ENCODE measurements at regions not wholly inside any gene's neighbourhood (a gene's known extent, or its start where the extent isn't known, plus 50 kb on each side); places are given as distances from the start of the nearest gene placed in this dataset.

DNA sequence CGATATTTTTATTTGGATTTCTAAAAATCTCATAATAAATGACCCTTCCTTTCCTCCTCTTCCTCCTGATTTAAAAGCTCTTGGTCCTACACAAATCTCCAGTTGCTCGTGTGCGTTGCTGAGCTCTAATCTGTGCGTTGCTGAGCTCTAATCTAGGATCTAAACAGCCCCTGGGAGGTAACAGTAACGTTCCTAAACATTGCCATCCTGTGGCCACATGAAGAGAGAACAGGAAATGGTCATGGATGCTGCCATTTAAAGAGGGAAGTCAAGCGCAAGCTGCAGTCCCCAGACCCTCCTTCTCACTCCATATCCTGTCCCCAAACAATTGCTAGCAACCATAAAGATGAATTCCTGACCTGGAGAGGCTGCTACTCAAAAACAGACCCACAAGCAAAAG, 170.8 kb downstream of the NUFIP1 start:
- no peak overlapping the region for H3K4me3 ChIP-seq
- in situ Hi-C loops (cut with MboI): no loop called here
- H3K27me3 ChIP-seq (ENCODE audit: control insufficient read depth in 2 of 2, insufficient read depth in 2 of 2, low read length in 2 of 2): peaks cover 5 to 30% of the 10 kb centered on the region in 2 experiments; a peak in 3 of 5 replicates
- H3K9me1 ChIP-seq (ENCODE audit: control insufficient read depth, insufficient read depth, low read length): no peaks in the 10 kb centered on the region
- no peak overlapping the region for H3K9ac ChIP-seq (ENCODE audit: insufficient read depth in 1 of 2, low read depth in 2 of 2, low read length in 2 of 2)
- BruUV-seq (replicated peaks): no TSS peak
- ATAC-seq: no peak; the same call in 2 of the 3 replicates
- no peaks in the 10 kb centered on the region for H3K9me3 ChIP-seq (replicated peaks; ENCODE audit: control insufficient read depth, insufficient read depth, low read depth, low read length)
- no peak overlapping the region for H3K4me2 ChIP-seq (ENCODE audit: insufficient read depth, low read length)
- peak in 1 of 4 experiments; percentile 13 for DNase-seq (ENCODE audit: extremely low read depth in 1 of 4, low spot score in 3 of 4)
- ChIA-PET POLR2A (no interaction called here), CTCF (ENCODE audit: low intra/inter-chr PET ratio) (no interaction called here)
- TF ChIP-seq ZNF143 (CRISPR knock-in tag; IDR thresholded peaks at IDR 0.05) (no peak), RAD21 (CRISPR knock-in tag; conservative IDR thresholded peaks at IDR 0.05 in 1 of 2, IDR thresholded peaks at IDR 0.05 in 1 of 2) (peak in 1 of 2 experiments; percentile 27; a peak in 2 of 4 replicates), HDAC8 (tag; IDR thresholded peaks at IDR 0.05) (no peak), U2AF1 (optimal IDR thresholded peaks at IDR 0.05; ENCODE audit: low read depth, low read length) (no peak)
- TF ChIP-seq, protein P1, sequence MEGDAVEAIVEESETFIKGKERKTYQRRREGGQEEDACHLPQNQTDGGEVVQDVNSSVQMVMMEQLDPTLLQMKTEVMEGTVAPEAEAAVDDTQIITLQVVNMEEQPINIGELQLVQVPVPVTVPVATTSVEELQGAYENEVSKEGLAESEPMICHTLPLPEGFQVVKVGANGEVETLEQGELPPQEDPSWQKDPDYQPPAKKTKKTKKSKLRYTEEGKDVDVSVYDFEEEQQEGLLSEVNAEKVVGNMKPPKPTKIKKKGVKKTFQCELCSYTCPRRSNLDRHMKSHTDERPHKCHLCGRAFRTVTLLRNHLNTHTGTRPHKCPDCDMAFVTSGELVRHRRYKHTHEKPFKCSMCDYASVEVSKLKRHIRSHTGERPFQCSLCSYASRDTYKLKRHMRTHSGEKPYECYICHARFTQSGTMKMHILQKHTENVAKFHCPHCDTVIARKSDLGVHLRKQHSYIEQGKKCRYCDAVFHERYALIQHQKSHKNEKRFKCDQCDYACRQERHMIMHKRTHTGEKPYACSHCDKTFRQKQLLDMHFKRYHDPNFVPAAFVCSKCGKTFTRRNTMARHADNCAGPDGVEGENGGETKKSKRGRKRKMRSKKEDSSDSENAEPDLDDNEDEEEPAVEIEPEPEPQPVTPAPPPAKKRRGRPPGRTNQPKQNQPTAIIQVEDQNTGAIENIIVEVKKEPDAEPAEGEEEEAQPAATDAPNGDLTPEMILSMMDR (IDR thresholded peaks at IDR 0.05 in 2 of 3, conservative IDR thresholded peaks at IDR 0.05 in 1 of 3; ENCODE audit: insufficient read depth in 2 of 3, low read depth in 1 of 3, low read length in 3 of 3): peak in 2 of 3 experiments; percentile 8 to 14; a peak in 1 of 6 replicates
- no peaks in the 10 kb centered on the region for H3K79me2 ChIP-seq (ENCODE audit: control insufficient read depth, insufficient read depth, low read length)
- 2% methylated on average over 6 of the region's 6 CpGs for WGBS (ENCODE audit: insufficient coverage, low coverage, missing lambda C conversion rate)
- H4K20me1 ChIP-seq (replicated peaks; ENCODE audit: control insufficient read depth, insufficient read depth, low read length): no peaks in the 10 kb centered on the region
- H3K27ac ChIP-seq (ENCODE audit: extremely low read depth, low read depth, low read length): no peak overlapping the region
- FAIRE-seq: no peak
- intact Hi-C loops (cut with micrococcal nuclease): no loop called here
- H3K36me3 ChIP-seq (ENCODE audit: control insufficient read depth, insufficient read depth, low read length): no peaks in the 10 kb centered on the region
- H2AFZ ChIP-seq (ENCODE audit: low read depth, low read length): no peak overlapping the region
- H3K4me1 ChIP-seq (replicated peaks in 1 of 2; ENCODE audit: control insufficient read depth in 2 of 2, insufficient read depth in 2 of 2, low read length in 2 of 2): no peaks in the 10 kb centered on the region
